Colonic mucosa (tissue), 4 donors: ENCODE measurements at regions not wholly inside any gene's neighbourhood (a gene's known extent, or its start where the extent isn't known, plus 50 kb on each side); places are given as distances from the start of the nearest gene placed in this dataset.

ENCODE experiments used
- DNase-seq: peaks from one replicate; pipeline ENCODE4 v3.0.0-alpha.2; 2020
- H3K27ac ChIP-seq: fragments of 200-600 bp; one replicate; pipeline ENCODE4 v1.8.0; 2021
- H3K27me3 ChIP-seq: fragments of 200-600 bp; one replicate; pipeline ENCODE4 v1.8.0; 2021
- H3K36me3 ChIP-seq: fragments of 200-600 bp; one replicate; pipeline ENCODE4 v1.8.0; 2021
- H3K4me1 ChIP-seq: fragments of 200-600 bp; one replicate; pipeline ENCODE4 v1.8.0; 2021; ENCODE audit warnings: mild to moderate bottlenecking
- H3K4me3 ChIP-seq: fragments of 200-600 bp; one replicate; pipeline ENCODE4 v1.8.0; 2021
- H3K9ac ChIP-seq, 2 donors: one replicate each; pipeline ENCODE4 v1.7.0; 2013; ENCODE audit warnings: control low read depth in 2 of 2, low read depth in 2 of 2, low read length in 2 of 2
- H3K9me3 ChIP-seq: fragments of 200-600 bp; one replicate; pipeline ENCODE4 v1.8.0; 2021
- CTCF ChIP-seq: fragments of 200-600 bp; IDR thresholded peaks from one replicate; pipeline ENCODE4 v1.8.0; 2022; ENCODE audit warnings: antibody characterized with exemption, mild to moderate bottlenecking
- intact Hi-C: fragments of 100-400 bp; cut with DNase I; formaldehyde crosslinking; loops from one replicate; pipeline ENCODE4 v1.14.1; 2022
- donor health status: healthy.
- donor health status: DM: no; HTN: no; CAD: no.
- donor health status: DM: no; HTN: no; CAD: no.

GRCh38 chr5:57653636-57654290 lies 171.2 kb upstream of the ACTBL2 start:
- Histone ChIP-seq H3K4me1 (no peaks in the 10 kb centered on the region), H3K27ac (no peak overlapping the region), H3K9me3 (no peaks in the 10 kb centered on the region), H3K36me3 (no peaks in the 10 kb centered on the region), H3K27me3 (no peaks in the 10 kb centered on the region), H3K4me3 (no peak overlapping the region), H3K9ac (no peak overlapping the region)
- DNase-seq = no peak
- no peak for TF ChIP-seq CTCF
- intact Hi-C loops = loop anchor here (5.0 kb wide), 1 partner anchor 809 kb away; the partner anchor contains the start of gene PLK2

GRCh38 chr5:57651127-57651526 lies 168.5 kb upstream of the ACTBL2 start:
- no peaks in the 10 kb centered on the region for H3K4me1 ChIP-seq
- H3K9me3 ChIP-seq = no peaks in the 10 kb centered on the region
- no peaks in the 10 kb centered on the region for H3K27me3 ChIP-seq
- no peak overlapping the region for H3K9ac ChIP-seq
- no peak overlapping the region for H3K4me3 ChIP-seq
- TF ChIP-seq CTCF = no peak
- no peak overlapping the region for H3K27ac ChIP-seq
- intact Hi-C loops = loop anchor here (5.0 kb wide), 1 partner anchor 811 kb away; the partner anchor contains the start of gene PLK2
- no peaks in the 10 kb centered on the region for H3K36me3 ChIP-seq
- no peak for DNase-seq

GRCh38 chr5:57650360-57651069 lies 167.9 kb upstream of the ACTBL2 start:
- intact Hi-C loops = loop anchor here (5.0 kb wide), 1 partner anchor 812 kb away; the partner anchor contains the start of gene PLK2
- DNase-seq = peak; percentile 32
- Histone ChIP-seq H3K4me3 (no peak overlapping the region), H3K9ac (no peak overlapping the region), H3K36me3 (no peaks in the 10 kb centered on the region), H3K4me1 (no peaks in the 10 kb centered on the region), H3K9me3 (no peaks in the 10 kb centered on the region), H3K27ac (no peak overlapping the region), H3K27me3 (no peaks in the 10 kb centered on the region)
- TF ChIP-seq CTCF = peak; percentile 57

- intact Hi-C loops = no loop called here
- H3K27me3 ChIP-seq = no peaks in the 10 kb centered on the region
- no peak for DNase-seq
- no peak overlapping the region for H3K4me3 ChIP-seq
- no peaks in the 10 kb centered on the region for H3K4me1 ChIP-seq
- H3K36me3 ChIP-seq = no peaks in the 10 kb centered on the region
- H3K9me3 ChIP-seq = no peaks in the 10 kb centered on the region
- no peak for TF ChIP-seq CTCF
- H3K27ac ChIP-seq = no peak overlapping the region
- H3K9ac ChIP-seq = no peak overlapping the region
Observed at GRCh38 chr5:57642698-57643097, 160.1 kb upstream of the ACTBL2 start.

- DNase-seq = no peak
- no peaks in the 10 kb centered on the region for H3K9me3 ChIP-seq
- H3K36me3 ChIP-seq = no peaks in the 10 kb centered on the region
- intact Hi-C loops = no loop called here
- no peak overlapping the region for H3K4me3 ChIP-seq
- H3K9ac ChIP-seq = no peak overlapping the region
- H3K4me1 ChIP-seq = no peaks in the 10 kb centered on the region
- no peak overlapping the region for H3K27ac ChIP-seq
- H3K27me3 ChIP-seq = no peaks in the 10 kb centered on the region
- TF ChIP-seq CTCF = no peak
Observed at GRCh38 chr5:57642066-57642465, 159.5 kb upstream of the ACTBL2 start.
